SK-N-MC (cell line): ENCODE measurements at regions not wholly inside any gene's neighbourhood (a gene's known extent, or its start where the extent isn't known, plus 50 kb on each side); places are given as distances from the start of the nearest gene placed in this dataset.

Experiments used
- EZH2 ChIP-seq: fragments of 200-600 bp; sonication (generic); IDR thresholded peaks from one replicate; pipeline ENCODE4 v1.6.1; 2017; ENCODE audit warnings: antibody characterized with exemption
- FOXP2 ChIP-seq: optimal IDR thresholded peaks from 2 replicates; pipeline ENCODE3; 2011; ENCODE audit warnings: mild to moderate bottlenecking, moderate library complexity; ENCODE audit not compliant: insufficient read depth; ENCODE audit errors: extremely low read length, control extremely low read depth
- POLR2AphosphoS5 ChIP-seq: IDR thresholded peaks from 2 replicates; pipeline ENCODE4 v1.6.1; 2012; ENCODE audit warnings: mild to moderate bottlenecking, low read depth, low read length, borderline replicate concordance

DNA sequence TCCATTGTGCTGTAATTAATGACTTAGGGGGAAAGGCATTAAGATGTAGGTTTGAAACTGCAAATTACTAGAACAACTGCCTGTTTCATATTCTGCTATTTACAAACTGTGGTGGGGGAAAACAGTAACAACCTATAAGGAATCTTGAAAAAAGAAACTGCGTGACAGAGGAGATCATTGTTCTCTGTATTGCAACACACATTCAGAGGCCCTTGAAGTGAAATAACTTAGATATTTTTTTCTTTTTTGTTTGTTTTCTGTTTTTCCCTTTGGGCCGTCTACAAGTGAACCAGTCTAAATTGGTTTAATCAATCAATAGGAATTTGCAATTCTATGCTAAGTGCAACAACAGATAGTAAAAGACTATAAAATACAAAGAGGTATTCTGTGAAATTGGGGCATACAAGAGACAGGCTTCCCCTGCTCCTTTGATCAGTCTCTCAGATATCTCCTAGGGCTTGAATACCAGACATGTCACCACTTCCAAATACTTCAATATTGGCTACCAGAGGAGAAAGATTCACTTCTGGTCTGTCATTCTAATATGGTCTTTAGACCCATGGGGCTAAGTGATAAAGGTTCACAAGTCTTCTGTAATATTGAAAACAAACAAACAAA lies 2055.1 kb upstream of the CELF4 start:
- TF ChIP-seq POLR2AphosphoS5, result no peak
- TF ChIP-seq EZH2, result no peak
- TF ChIP-seq FOXP2, result no peak
